Pancreas (tissue), 10 donors: ENCODE measurements at regions not wholly inside any gene's neighbourhood (a gene's known extent, or its start where the extent isn't known, plus 50 kb on each side); places are given as distances from the start of the nearest gene placed in this dataset.
A peak's percentile ranks its signal among the peaks of the same experiment; 100 is the strongest.

ENCODE experiments used
- ATAC-seq, 4 donors: fragments of 200-7000 bp; cut with Tn5 transposase; one replicate each; pipeline versions ENCODE4 v1.8.0 to v1.9.1; 2020; ENCODE audit warnings: mild to moderate bottlenecking in 4 of 4, moderate library complexity in 4 of 4
- DNase-seq, 6 donors: peaks; one replicate each; pipeline ENCODE4 v3.0.0-alpha.2; 2020
- FAIRE-seq: peaks from 2 replicates; lab custom pipeline; 2012; peaks lifted over from hg19 to GRCh38; lab: Jason Lieb, UNC
- H3K27ac ChIP-seq, 4 donors: fragments of 200-600 bp; sonication (generic); 1 replicate in 3 of 4; 2 replicates in 1 of 4; pipeline versions ENCODE4 v1.5.0 to v1.8.0; 2020
- H3K27me3 ChIP-seq, 4 donors: fragments of 200-600 bp; one replicate each; pipeline ENCODE4 v1.8.0; 2021
- H3K36me3 ChIP-seq, 3 donors: fragments of 200-600 bp; sonication (generic) in 1 of 3; one replicate each; pipeline versions ENCODE4 v1.5.0 to v1.8.0; 2020 to 2021
- H3K4me1 ChIP-seq, 3 donors: fragments of 200-600 bp; one replicate each; pipeline ENCODE4 v1.8.0; 2021
- H3K4me3 ChIP-seq, 4 donors: fragments of 200-600 bp; sonication (generic) in 2 of 4; one replicate each; pipeline versions ENCODE4 v1.5.0 to v1.8.0; 2020 to 2021
- H3K9me3 ChIP-seq, 4 donors: fragments of 200-600 bp; one replicate each; pipeline ENCODE4 v1.8.0; 2021
- CTCF ChIP-seq, 4 donors: fragments of 200-600 bp; sonication (generic) in 3 of 4; IDR thresholded peaks; one replicate each; pipeline versions ENCODE4 v1.5.0 to v1.8.0; 2021; ENCODE audit warnings: antibody characterized with exemption in 4 of 4
- WGBS, 2 donors: extraction: QIAGEN DNeasy Blood & Tissue Kit; methylation state at CpG; one replicate each; pipeline ENCODE4 v1.1.7; 2013; 5-methylcytosine and 5-hydroxymethylcytosine counted together
- intact Hi-C, 3 donors: fragments of 100-400 bp; cut with DNase I; formaldehyde crosslinking; loops; one replicate each; pipeline versions ENCODE4 v1.11.1 to v1.14.2; 2022
- donor health status: healthy with polysubstance abuse.
- donor health status: DM: no; HTN: no; CAD: no; lungs with moderate emphysema.
- donor health status: DM: no; HTN: no; CAD: no.
- donor health status: control.
- donor health status: control.
- donor health status: Bipolar disorder and iron deficiency.
- donor health status: DM: yes; HTN: yes; CAD: no.
- donor health status: DM: no; HTN: no; CAD: no.
- donor health status: DM: no; HTN: no; CAD: no.
- donor health status: DM: yes; HTN: yes; CAD: no.

DNA sequence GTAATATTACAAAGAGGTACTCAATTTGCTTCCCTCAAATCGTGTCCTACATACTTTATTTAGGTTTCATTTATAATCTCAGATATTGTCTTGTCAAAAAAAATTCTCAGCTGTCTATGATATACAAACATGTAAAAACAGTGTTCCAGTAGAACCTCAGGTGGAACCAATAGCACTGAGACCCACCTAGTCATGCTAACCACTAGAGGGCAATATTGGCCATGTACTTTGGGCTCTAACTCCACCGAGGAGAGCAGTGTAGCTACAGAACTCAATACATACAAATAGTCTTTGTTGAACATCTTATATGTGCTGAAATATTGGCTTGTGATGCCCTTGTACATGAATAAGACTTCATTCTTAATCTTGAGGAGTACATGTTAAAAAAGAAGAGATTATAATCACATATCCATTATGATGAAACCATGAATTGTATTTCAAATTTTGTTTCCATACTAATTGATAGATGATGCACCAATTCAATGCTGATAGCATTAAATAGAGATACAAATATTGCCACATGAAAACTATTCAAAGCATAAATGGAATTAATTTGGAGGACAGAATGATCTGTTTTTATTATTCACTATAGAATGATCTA, 71.2 kb upstream of the CNTLN start:
- H3K4me3 ChIP-seq: no peak overlapping the region
- peak; percentile 18 to 62 (median 42) for TF ChIP-seq CTCF (IDR thresholded peaks at IDR 0.05)
- ATAC-seq: peak; percentile 46 to 83 (median 81)
- no peaks in the 10 kb centered on the region for H3K9me3 ChIP-seq
- FAIRE-seq: peak; percentile 74
- H3K36me3 ChIP-seq: no peaks in the 10 kb centered on the region
- no peak overlapping the region for H3K27ac ChIP-seq
- H3K4me1 ChIP-seq: no peaks in the 10 kb centered on the region
- peak in 1 of 6 donors; percentile 22 for DNase-seq
- H3K27me3 ChIP-seq: no peaks in the 10 kb centered on the region
- intact Hi-C loops: no loop called here
- 4 to 5% methylated on average over 2 of the region's 2 CpGs for WGBS, 2 donors

GRCh38 chr9:17062497-17062896, 72.3 kb upstream of the CNTLN start:
- no peaks in the 10 kb centered on the region for H3K4me1 ChIP-seq
- no peaks in the 10 kb centered on the region for H3K27me3 ChIP-seq
- no peaks in the 10 kb centered on the region for H3K36me3 ChIP-seq
- intact Hi-C loops: no loop called here
- WGBS, 2 donors: 29 to 41% methylated on average over 1 of the region's 1 CpG
- DNase-seq (no peak), FAIRE-seq (no peak), ATAC-seq (no peak)
- no peak for TF ChIP-seq CTCF (IDR thresholded peaks at IDR 0.05)
- no peak overlapping the region for H3K4me3 ChIP-seq
- no peaks in the 10 kb centered on the region for H3K9me3 ChIP-seq
- H3K27ac ChIP-seq: no peak overlapping the region

DNA sequence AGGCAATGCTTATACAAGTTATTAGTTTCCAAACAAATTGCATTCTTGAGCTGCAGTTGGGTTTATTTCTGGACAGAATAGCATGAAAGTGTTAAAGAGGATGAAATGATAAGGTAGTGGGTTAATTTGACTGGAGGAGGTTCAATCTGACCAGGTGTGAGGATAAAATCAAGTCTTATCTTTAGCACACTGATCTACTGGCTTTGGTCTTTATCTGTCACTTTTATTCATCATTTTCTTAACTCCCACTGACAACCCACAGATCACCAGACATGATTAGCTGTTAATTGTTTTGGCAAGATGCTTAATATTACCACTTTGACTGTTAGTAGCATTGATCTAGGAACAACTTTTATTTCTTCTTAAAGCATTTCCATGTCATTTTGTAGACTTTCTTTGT, 74.4 kb upstream of the CNTLN start:
- ATAC-seq (no peak), DNase-seq (no peak), FAIRE-seq (no peak)
- intact Hi-C loops: no loop called here
- Histone ChIP-seq H3K9me3 (no peaks in the 10 kb centered on the region), H3K27ac (no peak overlapping the region), H3K4me3 (no peak overlapping the region), H3K27me3 (no peaks in the 10 kb centered on the region), H3K36me3 (no peaks in the 10 kb centered on the region), H3K4me1 (no peaks in the 10 kb centered on the region)
- TF ChIP-seq CTCF (IDR thresholded peaks at IDR 0.05): no peak

- no peak for TF ChIP-seq CTCF (IDR thresholded peaks at IDR 0.05)
Observed at GRCh38 chr9:17059465-17059864, 75.4 kb upstream of the CNTLN start.

DNA sequence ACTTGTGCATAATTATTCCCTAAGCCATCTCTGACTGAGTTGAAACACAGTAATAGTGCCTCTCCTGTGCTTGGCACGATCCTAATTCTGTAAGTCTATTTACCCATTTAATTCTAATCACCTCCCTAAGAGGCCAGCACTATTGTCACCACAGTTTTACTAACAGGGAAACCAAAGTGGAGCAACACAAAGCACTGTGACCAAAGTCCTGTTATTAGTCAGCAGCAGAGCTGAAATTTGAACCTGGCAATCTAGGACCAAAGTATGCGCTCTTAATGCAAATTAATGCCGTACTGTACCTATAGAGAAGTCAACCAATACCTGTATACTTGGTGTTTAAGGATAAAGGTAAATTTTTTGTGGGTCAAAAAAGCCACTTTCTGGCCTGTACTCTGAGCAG, 77.1 kb upstream of the CNTLN start:
- no peak overlapping the region for H3K4me3 ChIP-seq
- intact Hi-C loops: no loop called here
- H3K9me3 ChIP-seq: no peaks in the 10 kb centered on the region
- no peaks in the 10 kb centered on the region for H3K4me1 ChIP-seq
- H3K27ac ChIP-seq: no peak overlapping the region
- no peak for ATAC-seq
- no peak for TF ChIP-seq CTCF (IDR thresholded peaks at IDR 0.05)
- FAIRE-seq: no peak
- no peaks in the 10 kb centered on the region for H3K27me3 ChIP-seq
- no peak for DNase-seq
- WGBS, 2 donors: 55 to 58% methylated on average over 3 of the region's 3 CpGs
- H3K36me3 ChIP-seq: no peaks in the 10 kb centered on the region

More at GRCh38 chr9:17059465-17059864, 75.4 kb upstream of the CNTLN start:
- FAIRE-seq (no peak), DNase-seq (no peak), ATAC-seq (no peak)
- Histone ChIP-seq H3K36me3 (no peaks in the 10 kb centered on the region), H3K27me3 (no peaks in the 10 kb centered on the region), H3K4me1 (no peaks in the 10 kb centered on the region), H3K27ac (no peak overlapping the region), H3K9me3 (no peaks in the 10 kb centered on the region), H3K4me3 (no peak overlapping the region)
- intact Hi-C loops: no loop called here
- 55 to 57% methylated on average over 1 of the region's 1 CpG for WGBS, 2 donors
